Epithelial cell of esophagus (primary cell): ENCODE measurements at regions not wholly inside any gene's neighbourhood (a gene's known extent, or its start where the extent isn't known, plus 50 kb on each side); places are given as distances from the start of the nearest gene placed in this dataset.

Experiments used
- DNase-seq: peaks from one replicate; pipeline ENCODE4 v3.0.0; 2010; ENCODE audit warnings: low read depth
- H3K4me3 ChIP-seq: 2 replicates; pipeline ENCODE4 v1.5.1; 2011; ENCODE audit warnings: mild to moderate bottlenecking, low read length, control low read depth
- TF ChIP-seq, protein P1 (sequence below): IDR thresholded peaks from 2 replicates; pipeline ENCODE4 v1.5.1; 2011; ENCODE audit warnings: low read depth, mild to moderate bottlenecking, low read length, control low read depth, inconsistent platforms; ENCODE audit not compliant: insufficient read depth; ENCODE audit errors: missing control alignments

DNA sequence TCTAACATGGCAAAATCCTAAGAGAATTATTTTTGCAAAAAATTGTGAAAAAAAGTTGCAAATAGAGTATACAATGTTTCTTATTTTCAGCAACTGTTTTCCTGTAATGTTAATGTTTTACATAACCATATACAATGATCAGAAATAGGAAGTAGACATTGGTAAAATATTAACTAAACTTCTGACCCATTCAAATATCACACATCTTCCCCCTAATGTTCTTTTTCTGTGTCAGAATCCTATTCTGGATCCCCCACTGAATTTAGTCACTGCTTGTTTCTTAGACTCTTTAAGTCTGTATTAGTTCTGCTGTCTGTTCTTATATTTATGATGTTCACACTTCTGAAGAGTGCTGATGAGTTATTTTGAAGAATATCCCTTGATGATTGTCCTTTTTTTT, 62.0 kb downstream of the HFE start:
- H3K4me3 ChIP-seq = no peak overlapping the region
- TF ChIP-seq, protein P1, sequence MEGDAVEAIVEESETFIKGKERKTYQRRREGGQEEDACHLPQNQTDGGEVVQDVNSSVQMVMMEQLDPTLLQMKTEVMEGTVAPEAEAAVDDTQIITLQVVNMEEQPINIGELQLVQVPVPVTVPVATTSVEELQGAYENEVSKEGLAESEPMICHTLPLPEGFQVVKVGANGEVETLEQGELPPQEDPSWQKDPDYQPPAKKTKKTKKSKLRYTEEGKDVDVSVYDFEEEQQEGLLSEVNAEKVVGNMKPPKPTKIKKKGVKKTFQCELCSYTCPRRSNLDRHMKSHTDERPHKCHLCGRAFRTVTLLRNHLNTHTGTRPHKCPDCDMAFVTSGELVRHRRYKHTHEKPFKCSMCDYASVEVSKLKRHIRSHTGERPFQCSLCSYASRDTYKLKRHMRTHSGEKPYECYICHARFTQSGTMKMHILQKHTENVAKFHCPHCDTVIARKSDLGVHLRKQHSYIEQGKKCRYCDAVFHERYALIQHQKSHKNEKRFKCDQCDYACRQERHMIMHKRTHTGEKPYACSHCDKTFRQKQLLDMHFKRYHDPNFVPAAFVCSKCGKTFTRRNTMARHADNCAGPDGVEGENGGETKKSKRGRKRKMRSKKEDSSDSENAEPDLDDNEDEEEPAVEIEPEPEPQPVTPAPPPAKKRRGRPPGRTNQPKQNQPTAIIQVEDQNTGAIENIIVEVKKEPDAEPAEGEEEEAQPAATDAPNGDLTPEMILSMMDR = no peak
- DNase-seq = no peak

DNA sequence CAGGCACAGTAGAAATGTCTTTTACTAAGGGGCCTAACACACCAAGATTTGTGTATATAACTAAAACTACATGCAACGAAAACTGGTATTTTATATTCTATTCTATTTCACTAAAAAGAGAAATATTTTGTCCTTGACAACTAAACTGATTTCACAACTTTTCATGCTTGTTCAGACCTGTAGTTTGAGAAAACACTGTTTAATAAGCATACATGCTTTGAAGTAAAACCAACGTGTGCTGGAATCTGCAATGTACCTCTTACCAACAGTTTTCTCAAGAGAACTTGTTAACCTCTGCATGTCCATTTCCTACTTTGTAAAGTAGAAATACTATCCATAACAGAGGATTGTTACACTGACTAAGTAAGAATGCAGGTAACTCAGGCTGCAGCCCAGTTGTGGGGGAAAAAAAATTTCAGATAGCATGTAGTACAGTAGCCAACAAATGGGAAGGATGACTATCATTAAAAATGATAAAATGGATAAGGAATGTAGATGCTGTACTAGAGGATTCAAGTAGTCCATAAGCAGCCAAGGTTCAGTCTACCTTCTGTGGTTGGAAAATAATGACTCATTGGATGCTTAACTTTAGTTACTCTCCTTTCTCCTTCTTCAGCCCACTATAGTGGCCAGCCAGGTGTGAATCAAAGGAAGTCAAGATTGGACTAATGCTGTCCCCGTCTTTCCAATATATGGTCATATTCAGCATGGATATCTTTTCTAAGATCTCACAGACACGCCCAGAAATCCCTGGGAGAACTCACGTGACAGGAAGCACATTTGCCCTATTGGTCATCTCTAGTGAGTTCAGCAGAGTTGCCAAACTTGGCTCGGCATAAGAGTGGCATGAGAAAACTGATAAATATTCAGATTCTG, 65.2 kb downstream of the HFE start:
- H3K4me3 ChIP-seq = no peak overlapping the region
- DNase-seq = peak; percentile 85
- TF ChIP-seq, protein P1 = no peak

DNA sequence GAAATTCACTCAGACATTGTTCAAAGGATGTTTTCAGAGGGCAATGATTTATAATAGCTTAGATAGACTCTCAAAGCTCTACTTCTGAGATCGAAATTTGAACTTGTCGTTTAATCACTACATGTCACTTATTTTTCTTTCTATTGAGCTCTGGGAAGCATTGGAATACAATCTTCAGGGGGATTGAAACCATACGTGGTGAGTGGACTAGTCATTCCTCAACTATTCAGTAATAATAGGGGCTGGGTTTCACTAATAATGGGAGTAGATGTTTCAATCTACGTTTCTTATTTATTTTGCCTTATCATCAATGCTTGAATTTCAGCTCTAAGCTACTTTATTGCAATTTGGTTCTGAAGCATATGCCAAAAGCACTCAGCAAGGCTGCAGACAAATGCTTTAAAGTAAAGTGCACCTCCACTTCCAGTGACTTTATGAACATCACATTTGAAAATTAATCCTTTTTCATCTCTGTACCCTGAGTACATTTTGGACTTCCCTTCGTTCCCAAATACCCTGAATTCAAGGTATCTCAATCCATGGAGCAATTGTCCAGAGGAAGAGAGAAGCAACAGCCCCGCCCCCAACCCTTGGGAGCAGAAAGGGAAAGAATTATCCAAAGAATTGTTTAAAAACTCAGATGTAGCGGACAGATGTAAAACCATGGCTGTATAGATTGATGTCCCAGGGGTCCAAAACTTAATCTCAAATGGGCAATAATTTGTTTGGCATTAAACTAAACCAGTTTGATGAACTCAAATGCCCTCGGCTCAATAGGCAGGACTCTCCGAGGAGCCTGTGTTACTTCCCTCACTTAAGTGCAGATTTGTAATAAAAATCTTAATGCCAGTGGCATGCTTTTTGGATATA, 68.1 kb downstream of the HFE start:
- DNase-seq = no peak
- TF ChIP-seq, protein P1 = no peak
- peak overlapping the region; percentile 94 for H3K4me3 ChIP-seq

DNA sequence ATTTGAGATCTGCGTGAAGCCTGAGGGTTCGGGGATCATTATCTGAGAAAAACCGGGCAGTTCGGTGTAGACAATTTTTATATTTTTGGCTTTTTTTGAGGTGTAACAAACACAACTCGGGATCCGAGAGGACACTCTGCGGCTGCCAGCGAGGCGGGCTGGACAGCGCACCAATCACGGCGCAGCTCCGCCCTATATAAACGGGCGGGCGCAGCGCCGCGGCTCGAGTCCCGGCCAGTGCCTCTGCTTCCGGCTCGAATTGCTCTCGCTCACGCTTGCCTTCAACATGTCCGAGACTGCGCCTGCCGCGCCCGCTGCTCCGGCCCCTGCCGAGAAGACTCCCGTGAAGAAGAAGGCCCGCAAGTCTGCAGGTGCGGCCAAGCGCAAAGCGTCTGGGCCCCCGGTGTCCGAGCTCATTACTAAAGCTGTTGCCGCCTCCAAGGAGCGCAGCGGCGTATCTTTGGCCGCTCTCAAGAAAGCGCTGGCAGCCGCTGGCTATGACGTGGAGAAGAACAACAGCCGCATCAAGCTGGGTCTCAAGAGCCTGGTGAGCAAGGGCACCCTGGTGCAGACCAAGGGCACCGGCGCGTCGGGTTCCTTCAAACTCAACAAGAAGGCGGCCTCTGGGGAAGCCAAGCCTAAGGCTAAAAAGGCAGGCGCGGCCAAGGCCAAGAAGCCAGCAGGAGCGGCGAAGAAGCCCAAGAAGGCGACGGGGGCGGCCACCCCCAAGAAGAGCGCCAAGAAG, 69.0 kb downstream of the HFE start:
- H3K4me3 ChIP-seq = peak overlapping the region; percentile 94
- TF ChIP-seq, protein P1 = no peak
- peak; percentile 90 for DNase-seq

DNA sequence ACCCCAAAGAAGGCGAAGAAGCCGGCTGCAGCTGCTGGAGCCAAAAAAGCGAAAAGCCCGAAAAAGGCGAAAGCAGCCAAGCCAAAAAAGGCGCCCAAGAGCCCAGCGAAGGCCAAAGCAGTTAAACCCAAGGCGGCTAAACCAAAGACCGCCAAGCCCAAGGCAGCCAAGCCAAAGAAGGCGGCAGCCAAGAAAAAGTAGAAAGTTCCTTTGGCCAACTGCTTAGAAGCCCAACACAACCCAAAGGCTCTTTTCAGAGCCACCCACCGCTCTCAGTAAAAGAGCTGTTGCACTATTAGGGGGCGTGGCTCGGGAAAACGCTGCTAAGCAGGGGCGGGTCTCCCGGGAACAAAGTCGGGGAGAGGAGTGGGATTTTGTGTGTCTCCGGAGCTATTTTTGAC, 69.6 kb downstream of the HFE start:
- TF ChIP-seq, protein P1 = no peak
- peak; percentile 69 for DNase-seq
- peak overlapping the region; percentile 94 for H3K4me3 ChIP-seq

DNA sequence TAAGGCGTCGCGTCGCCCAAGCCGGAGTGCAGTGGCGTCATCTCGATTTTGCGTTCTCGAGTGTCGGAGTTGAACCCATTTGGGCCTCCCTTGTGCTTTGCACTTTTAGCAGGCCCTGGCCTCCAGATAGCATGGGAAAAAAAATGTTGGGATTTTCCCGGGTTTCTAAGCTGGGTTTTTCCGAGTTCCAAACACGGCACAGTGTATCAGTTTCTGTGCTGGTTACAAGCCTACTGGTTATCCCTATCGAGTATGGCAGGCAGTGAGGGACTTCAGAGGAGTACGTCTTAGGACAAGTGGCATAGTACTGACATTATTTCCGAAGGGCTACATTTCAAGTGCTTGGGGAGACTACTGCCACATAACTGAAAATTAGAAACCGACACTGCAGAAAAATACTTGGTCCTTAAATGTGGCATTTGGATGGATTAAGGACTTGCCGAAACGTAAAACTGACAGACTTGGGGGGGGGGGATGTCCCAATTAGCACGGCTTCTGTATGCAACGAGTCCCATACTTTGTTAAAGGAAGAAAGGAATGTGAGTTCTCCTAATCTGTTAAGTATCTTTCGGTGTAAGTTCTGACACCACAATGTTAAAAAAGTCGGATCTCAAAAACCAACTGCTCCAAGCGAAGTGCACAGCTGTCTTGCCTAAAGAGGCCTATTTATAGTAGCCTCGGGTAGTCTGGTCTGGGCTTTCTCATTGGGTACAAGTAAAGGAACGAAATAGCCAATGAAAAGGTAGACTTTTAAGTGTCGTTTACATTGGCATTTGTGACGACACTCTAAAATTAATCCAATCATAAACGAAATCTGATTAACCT, 70.2 kb downstream of the HFE start:
- H3K4me3 ChIP-seq = peak overlapping the region; percentile 94
- TF ChIP-seq, protein P1 = no peak
- DNase-seq = peak; percentile 97
